H1 (cell line): ENCODE measurements at regions not wholly inside any gene's neighbourhood (a gene's known extent, or its start where the extent isn't known, plus 50 kb on each side); places are given as distances from the start of the nearest gene placed in this dataset.

ENCODE experiments used
- CBX8 ChIP-seq: fragments of 300-800, 300-1000 bp; sonication (generic); IDR thresholded peaks from 2 replicates; pipeline ENCODE4 v1.7.1; 2016; ENCODE audit warnings: low read depth, low read length, borderline replicate concordance
- CEBPB ChIP-seq: IDR thresholded peaks from 2 replicates; pipeline ENCODE4 v1.6.1; 2012; ENCODE audit warnings: low read depth, low read length
- CHD1 ChIP-seq: IDR thresholded peaks from 2 replicates; pipeline ENCODE4 v1.6.1; 2012; ENCODE audit warnings: low read depth, low read length, improper control_type of control experiment
- EGR1 ChIP-seq: IDR thresholded peaks from 2 replicates; pipeline ENCODE4 v1.6.1; 2011; ENCODE audit warnings: low read depth, low read length, borderline replicate concordance
- JUN ChIP-seq: IDR thresholded peaks from 2 replicates; pipeline ENCODE4 v1.6.1; 2011; ENCODE audit warnings: low read depth, mild to moderate bottlenecking, improper control_type of control experiment, low read length
- KDM5A ChIP-seq: fragments of 200-600 bp; IDR thresholded peaks from 2 replicates; pipeline ENCODE4 v1.7.1; 2012; ENCODE audit warnings: mild to moderate bottlenecking, low read length, inconsistent platforms, mixed read lengths
- MAFK ChIP-seq: IDR thresholded peaks from 2 replicates; pipeline ENCODE4 v1.6.1; 2012; ENCODE audit warnings: low read depth, mild to moderate bottlenecking, improper control_type of control experiment, low read length
- NRF1 ChIP-seq: IDR thresholded peaks from 2 replicates; pipeline ENCODE4 v1.6.1; 2011; ENCODE audit warnings: mild to moderate bottlenecking, low read depth, low read length, improper control_type of control experiment
- POLR2A ChIP-seq, 2 experiments: IDR thresholded peaks; 1 replicate in 1 of 2; 2 replicates in 1 of 2; pipeline ENCODE4 v1.6.1; 2011; ENCODE audit warnings: low read depth in 2 of 2, low read length in 2 of 2, mild to moderate bottlenecking in 2 of 2; ENCODE audit errors: control extremely low read depth in 1 of 2
- POU5F1 ChIP-seq: IDR thresholded peaks from 2 replicates; pipeline ENCODE4 v1.6.1; 2011; ENCODE audit warnings: low read depth, mild to moderate bottlenecking, low read length, moderate library complexity
- TAF7 ChIP-seq: optimal IDR thresholded peaks from 2 replicates; pipeline ENCODE3; 2011; ENCODE audit warnings: low read depth, mild to moderate bottlenecking, inconsistent platforms, low read length, moderate library complexity, borderline replicate concordance
- TCF12 ChIP-seq: IDR thresholded peaks from 2 replicates; pipeline ENCODE4 v1.6.1; 2011; ENCODE audit warnings: low read depth, mild to moderate bottlenecking, low read length
- TF ChIP-seq, protein P1 (sequence below): fragments of 300-600 bp; sonication (generic); IDR thresholded peaks from 2 replicates; pipeline ENCODE4 v1.7.1; 2012; ENCODE audit warnings: low read length, moderate library complexity, mild to moderate bottlenecking, inconsistent platforms; ENCODE audit not compliant: insufficient replicate concordance
- TF ChIP-seq, protein P2 (sequence below): IDR thresholded peaks from 2 replicates; pipeline ENCODE4 v1.6.1; 2011; ENCODE audit warnings: low read depth, mild to moderate bottlenecking, low read length; ENCODE audit not compliant: insufficient read depth

DNA sequence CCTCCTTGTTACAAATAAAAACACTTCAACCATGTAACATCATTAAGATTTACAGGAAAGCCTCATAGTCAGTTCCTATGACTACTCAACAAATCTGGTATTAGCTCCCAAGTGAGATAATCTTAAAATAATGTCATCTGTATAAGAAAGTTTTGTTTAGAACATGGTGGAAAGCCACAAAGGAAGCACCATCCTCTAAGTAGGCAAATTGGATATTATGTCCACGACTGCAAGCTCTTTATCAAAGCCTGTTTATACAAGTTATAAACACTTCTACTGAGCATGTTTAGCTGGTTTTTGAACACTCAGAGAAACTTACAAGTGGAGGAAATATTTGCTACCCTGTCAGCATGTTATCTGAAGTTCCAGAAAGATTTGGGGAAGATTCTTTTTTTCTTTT is 349.8 kb downstream of the ARL4A start (continued):
- TF ChIP-seq, protein P1, sequence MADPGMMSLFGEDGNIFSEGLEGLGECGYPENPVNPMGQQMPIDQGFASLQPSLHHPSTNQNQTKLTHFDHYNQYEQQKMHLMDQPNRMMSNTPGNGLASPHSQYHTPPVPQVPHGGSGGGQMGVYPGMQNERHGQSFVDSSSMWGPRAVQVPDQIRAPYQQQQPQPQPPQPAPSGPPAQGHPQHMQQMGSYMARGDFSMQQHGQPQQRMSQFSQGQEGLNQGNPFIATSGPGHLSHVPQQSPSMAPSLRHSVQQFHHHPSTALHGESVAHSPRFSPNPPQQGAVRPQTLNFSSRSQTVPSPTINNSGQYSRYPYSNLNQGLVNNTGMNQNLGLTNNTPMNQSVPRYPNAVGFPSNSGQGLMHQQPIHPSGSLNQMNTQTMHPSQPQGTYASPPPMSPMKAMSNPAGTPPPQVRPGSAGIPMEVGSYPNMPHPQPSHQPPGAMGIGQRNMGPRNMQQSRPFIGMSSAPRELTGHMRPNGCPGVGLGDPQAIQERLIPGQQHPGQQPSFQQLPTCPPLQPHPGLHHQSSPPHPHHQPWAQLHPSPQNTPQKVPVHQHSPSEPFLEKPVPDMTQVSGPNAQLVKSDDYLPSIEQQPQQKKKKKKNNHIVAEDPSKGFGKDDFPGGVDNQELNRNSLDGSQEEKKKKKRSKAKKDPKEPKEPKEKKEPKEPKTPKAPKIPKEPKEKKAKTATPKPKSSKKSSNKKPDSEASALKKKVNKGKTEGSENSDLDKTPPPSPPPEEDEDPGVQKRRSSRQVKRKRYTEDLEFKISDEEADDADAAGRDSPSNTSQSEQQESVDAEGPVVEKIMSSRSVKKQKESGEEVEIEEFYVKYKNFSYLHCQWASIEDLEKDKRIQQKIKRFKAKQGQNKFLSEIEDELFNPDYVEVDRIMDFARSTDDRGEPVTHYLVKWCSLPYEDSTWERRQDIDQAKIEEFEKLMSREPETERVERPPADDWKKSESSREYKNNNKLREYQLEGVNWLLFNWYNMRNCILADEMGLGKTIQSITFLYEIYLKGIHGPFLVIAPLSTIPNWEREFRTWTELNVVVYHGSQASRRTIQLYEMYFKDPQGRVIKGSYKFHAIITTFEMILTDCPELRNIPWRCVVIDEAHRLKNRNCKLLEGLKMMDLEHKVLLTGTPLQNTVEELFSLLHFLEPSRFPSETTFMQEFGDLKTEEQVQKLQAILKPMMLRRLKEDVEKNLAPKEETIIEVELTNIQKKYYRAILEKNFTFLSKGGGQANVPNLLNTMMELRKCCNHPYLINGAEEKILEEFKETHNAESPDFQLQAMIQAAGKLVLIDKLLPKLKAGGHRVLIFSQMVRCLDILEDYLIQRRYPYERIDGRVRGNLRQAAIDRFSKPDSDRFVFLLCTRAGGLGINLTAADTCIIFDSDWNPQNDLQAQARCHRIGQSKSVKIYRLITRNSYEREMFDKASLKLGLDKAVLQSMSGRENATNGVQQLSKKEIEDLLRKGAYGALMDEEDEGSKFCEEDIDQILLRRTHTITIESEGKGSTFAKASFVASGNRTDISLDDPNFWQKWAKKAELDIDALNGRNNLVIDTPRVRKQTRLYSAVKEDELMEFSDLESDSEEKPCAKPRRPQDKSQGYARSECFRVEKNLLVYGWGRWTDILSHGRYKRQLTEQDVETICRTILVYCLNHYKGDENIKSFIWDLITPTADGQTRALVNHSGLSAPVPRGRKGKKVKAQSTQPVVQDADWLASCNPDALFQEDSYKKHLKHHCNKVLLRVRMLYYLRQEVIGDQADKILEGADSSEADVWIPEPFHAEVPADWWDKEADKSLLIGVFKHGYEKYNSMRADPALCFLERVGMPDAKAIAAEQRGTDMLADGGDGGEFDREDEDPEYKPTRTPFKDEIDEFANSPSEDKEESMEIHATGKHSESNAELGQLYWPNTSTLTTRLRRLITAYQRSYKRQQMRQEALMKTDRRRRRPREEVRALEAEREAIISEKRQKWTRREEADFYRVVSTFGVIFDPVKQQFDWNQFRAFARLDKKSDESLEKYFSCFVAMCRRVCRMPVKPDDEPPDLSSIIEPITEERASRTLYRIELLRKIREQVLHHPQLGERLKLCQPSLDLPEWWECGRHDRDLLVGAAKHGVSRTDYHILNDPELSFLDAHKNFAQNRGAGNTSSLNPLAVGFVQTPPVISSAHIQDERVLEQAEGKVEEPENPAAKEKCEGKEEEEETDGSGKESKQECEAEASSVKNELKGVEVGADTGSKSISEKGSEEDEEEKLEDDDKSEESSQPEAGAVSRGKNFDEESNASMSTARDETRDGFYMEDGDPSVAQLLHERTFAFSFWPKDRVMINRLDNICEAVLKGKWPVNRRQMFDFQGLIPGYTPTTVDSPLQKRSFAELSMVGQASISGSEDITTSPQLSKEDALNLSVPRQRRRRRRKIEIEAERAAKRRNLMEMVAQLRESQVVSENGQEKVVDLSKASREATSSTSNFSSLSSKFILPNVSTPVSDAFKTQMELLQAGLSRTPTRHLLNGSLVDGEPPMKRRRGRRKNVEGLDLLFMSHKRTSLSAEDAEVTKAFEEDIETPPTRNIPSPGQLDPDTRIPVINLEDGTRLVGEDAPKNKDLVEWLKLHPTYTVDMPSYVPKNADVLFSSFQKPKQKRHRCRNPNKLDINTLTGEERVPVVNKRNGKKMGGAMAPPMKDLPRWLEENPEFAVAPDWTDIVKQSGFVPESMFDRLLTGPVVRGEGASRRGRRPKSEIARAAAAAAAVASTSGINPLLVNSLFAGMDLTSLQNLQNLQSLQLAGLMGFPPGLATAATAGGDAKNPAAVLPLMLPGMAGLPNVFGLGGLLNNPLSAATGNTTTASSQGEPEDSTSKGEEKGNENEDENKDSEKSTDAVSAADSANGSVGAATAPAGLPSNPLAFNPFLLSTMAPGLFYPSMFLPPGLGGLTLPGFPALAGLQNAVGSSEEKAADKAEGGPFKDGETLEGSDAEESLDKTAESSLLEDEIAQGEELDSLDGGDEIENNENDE: no peak
- no peak for TF ChIP-seq TCF12
- no peak for TF ChIP-seq CHD1
- TF ChIP-seq CBX8: no peak
- TF ChIP-seq NRF1: no peak
- no peak for TF ChIP-seq KDM5A
- TF ChIP-seq CEBPB: no peak
- no peak for TF ChIP-seq POU5F1
- TF ChIP-seq TAF7: no peak
- no peak for TF ChIP-seq POLR2A (IDR thresholded peaks at IDR 0.05; ENCODE audit: control extremely low read depth in 1 of 2, low read depth in 2 of 2, low read length in 2 of 2)
- no peak for TF ChIP-seq JUN
- no peak for TF ChIP-seq MAFK
- TF ChIP-seq, protein P2, sequence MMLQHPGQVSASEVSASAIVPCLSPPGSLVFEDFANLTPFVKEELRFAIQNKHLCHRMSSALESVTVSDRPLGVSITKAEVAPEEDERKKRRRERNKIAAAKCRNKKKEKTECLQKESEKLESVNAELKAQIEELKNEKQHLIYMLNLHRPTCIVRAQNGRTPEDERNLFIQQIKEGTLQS: no peak
- TF ChIP-seq EGR1: no peak
